ENCODE measurements at regions not wholly inside any gene's neighbourhood (a gene's known extent, or its start where the extent isn't known, plus 50 kb on each side); places are given as distances from the start of the nearest gene placed in this dataset.

- TF ChIP-seq ZNF503 (CRISPR knock-in tag; IDR thresholded peaks at IDR 0.05): no peak
- no peak for TF ChIP-seq ZNF430 (CRISPR knock-in tag; IDR thresholded peaks at IDR 0.05)
- no peak for TF ChIP-seq ZNF550 (CRISPR knock-in tag; IDR thresholded peaks at IDR 0.05; ENCODE audit: borderline replicate concordance)
Observed at GRCh38 chr14:34110531-34110930, 159.7 kb upstream of the EGLN3 start (continued).

- Histone ChIP-seq H3K27me3 (ENCODE audit: control insufficient read depth in 1 of 2, insufficient read depth in 2 of 2, low read length in 2 of 2) (peaks cover under 1 to 8% of the 10 kb centered on the region in 2 experiments; a peak in 2 of 5 replicates), H3K9me3 (ENCODE audit: low read length) (no peaks in the 10 kb centered on the region), H3K4me3 (replicated peaks in 1 of 3; ENCODE audit: insufficient read depth in 1 of 3, low read depth in 2 of 3, low read length in 3 of 3) (no peak overlapping the region), H2AFZ (ENCODE audit: low read length) (no peak overlapping the region), H3K4me2 (ENCODE audit: low read depth, low read length) (no peak overlapping the region), H3K79me2 (ENCODE audit: insufficient read depth, low read length) (no peaks in the 10 kb centered on the region), H3K9ac (ENCODE audit: insufficient read depth, low read depth, low read length) (no peak overlapping the region), H3K4me1 (ENCODE audit: insufficient read depth, low read length) (peaks cover 23% of the 10 kb centered on the region), H3K36me3 (replicated peaks in 1 of 2; ENCODE audit: control insufficient read depth in 1 of 2, insufficient read depth in 2 of 2, low read length in 2 of 2) (no peaks in the 10 kb centered on the region), H3K27ac (ENCODE audit: extremely low read length, insufficient read depth, low read length) (no peak overlapping the region), H4K20me1 (ENCODE audit: insufficient read depth, low read length) (no peaks in the 10 kb centered on the region)
- FAIRE-seq: no peak
- intact Hi-C loops (cut with micrococcal nuclease; ENCODE audit: unreplicated experiment) (no loop called here), in situ Hi-C loops (cut with HindIII; ENCODE audit: extremely low pct_ligation_motif_present, low pct_unique_long_range_greater_than_20kb) (no loop called here)
- DNase-seq (ENCODE audit: low spot score): no peak
- ATAC-seq: no peak
- TF ChIP-seq KDM6A (CRISPR knock-in tag; IDR thresholded peaks at IDR 0.05; ENCODE audit: low read depth) (no peak), CEBPB (IDR thresholded peaks at IDR 0.05; ENCODE audit: borderline replicate concordance, low read depth, low read length) (peak; percentile 40; the same call in 1 of the 2 replicates)
- BruUV-seq (replicated peaks): no TSS peak
- CTCF ChIA-PET (ENCODE audit: low intra/inter-chr PET ratio, low total read pairs): no interaction called here
- 1% methylated on average over 3 of the region's 3 CpGs for WGBS (ENCODE audit: low lambda C conversion rate)
- POLR2A ChIA-PET: no interaction called here
Observed at GRCh38 chr14:34107441-34107840, 156.6 kb upstream of the EGLN3 start.

- no peaks in the 10 kb centered on the region for H3K79me2 ChIP-seq (ENCODE audit: insufficient read depth, low read length)
- DNase-seq (ENCODE audit: low spot score) (no peak), FAIRE-seq (no peak), ATAC-seq (no peak)
- 19% methylated on average over 4 of the region's 4 CpGs for WGBS (ENCODE audit: low lambda C conversion rate)
- intact Hi-C loops (cut with micrococcal nuclease; ENCODE audit: unreplicated experiment): no loop called here
- H3K27me3 ChIP-seq (ENCODE audit: control insufficient read depth in 1 of 2, insufficient read depth in 2 of 2, low read length in 2 of 2): peaks cover 0 to 14% of the 10 kb centered on the region in 2 experiments; a peak in 1 of 5 replicates
- H3K4me1 ChIP-seq (ENCODE audit: insufficient read depth, low read length): peaks cover 24% of the 10 kb centered on the region
- TF ChIP-seq ZNF839 (CRISPR knock-in tag; IDR thresholded peaks at IDR 0.05; ENCODE audit: borderline replicate concordance) (no peak), CEBPG (CRISPR knock-in tag; IDR thresholded peaks at IDR 0.05) (no peak), CHD4 (IDR thresholded peaks at IDR 0.05; ENCODE audit: borderline replicate concordance, low read length) (no peak), ZNF33A (CRISPR knock-in tag; IDR thresholded peaks at IDR 0.05; ENCODE audit: borderline replicate concordance) (no peak), HCFC1 (IDR thresholded peaks at IDR 0.05; ENCODE audit: low read depth, low read length) (no peak), ETS1 (CRISPR knock-in tag; IDR thresholded peaks at IDR 0.05) (no peak), ZNF563 (CRISPR knock-in tag; IDR thresholded peaks at IDR 0.05) (no peak), GPBP1L1 (CRISPR knock-in tag; IDR thresholded peaks at IDR 0.05) (no peak)
- ChIA-PET CTCF (ENCODE audit: low intra/inter-chr PET ratio, low total read pairs) (no interaction called here), POLR2A (no interaction called here)
- no peaks in the 10 kb centered on the region for H4K20me1 ChIP-seq (ENCODE audit: insufficient read depth, low read length)
- BruUV-seq (replicated peaks): no TSS peak
- no peak overlapping the region for H3K4me3 ChIP-seq (replicated peaks in 1 of 3; ENCODE audit: insufficient read depth in 1 of 3, low read depth in 2 of 3, low read length in 3 of 3)
- H3K36me3 ChIP-seq (replicated peaks in 1 of 2; ENCODE audit: control insufficient read depth in 1 of 2, insufficient read depth in 2 of 2, low read length in 2 of 2): no peaks in the 10 kb centered on the region
- H3K27ac ChIP-seq (ENCODE audit: extremely low read length, insufficient read depth, low read length): no peak overlapping the region
- no peak overlapping the region for H3K9ac ChIP-seq (ENCODE audit: insufficient read depth, low read depth, low read length)
- H2AFZ ChIP-seq (ENCODE audit: low read length): no peak overlapping the region
- H3K9me3 ChIP-seq (ENCODE audit: low read length): no peaks in the 10 kb centered on the region
- in situ Hi-C loops (cut with HindIII; ENCODE audit: extremely low pct_ligation_motif_present, low pct_unique_long_range_greater_than_20kb): no loop called here
- no peak overlapping the region for H3K4me2 ChIP-seq (ENCODE audit: low read depth, low read length)
Observed at GRCh38 chr14:34106310-34106709, 155.4 kb upstream of the EGLN3 start.

Measured in HepG2 (cell line).